CD4-positive, alpha-beta T cell treated with Interleukin-1 beta for 1 hour (primary cell): ENCODE measurements at regions not wholly inside any gene's neighbourhood (a gene's known extent, or its start where the extent isn't known, plus 50 kb on each side); places are given as distances from the start of the nearest gene placed in this dataset.
"Not testable (repeated sequence)": the region's sequence is repeated elsewhere in the genome, so short reads cannot be mapped to it uniquely, and the experiment has no call there.

Experiments used
- DNase-seq, 2 donors: peaks; one replicate each; pipeline ENCODE4 v3.0.0-alpha.2; 2020 to 2022

DNA sequence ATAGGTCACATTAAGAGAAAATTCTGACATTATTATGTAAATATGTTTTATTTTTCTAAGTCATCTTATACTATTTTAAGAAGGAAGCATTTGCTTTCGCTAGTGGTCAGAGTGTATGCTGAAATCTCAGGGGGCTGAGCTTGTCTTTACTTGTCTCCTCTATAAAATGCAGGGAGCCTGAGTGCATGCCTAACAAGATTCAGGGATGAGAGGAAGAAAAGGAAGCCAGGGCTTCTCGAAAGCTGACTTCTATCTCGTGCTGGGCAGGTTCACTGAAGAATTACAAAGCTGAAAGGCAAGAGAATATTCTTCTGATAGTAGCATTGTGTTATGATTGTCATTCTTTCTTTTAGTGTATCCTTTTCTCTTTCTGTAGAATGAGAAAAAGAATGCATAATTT, 467.4 kb downstream of the SOX11 start:
- DNase-seq = no peak

DNA sequence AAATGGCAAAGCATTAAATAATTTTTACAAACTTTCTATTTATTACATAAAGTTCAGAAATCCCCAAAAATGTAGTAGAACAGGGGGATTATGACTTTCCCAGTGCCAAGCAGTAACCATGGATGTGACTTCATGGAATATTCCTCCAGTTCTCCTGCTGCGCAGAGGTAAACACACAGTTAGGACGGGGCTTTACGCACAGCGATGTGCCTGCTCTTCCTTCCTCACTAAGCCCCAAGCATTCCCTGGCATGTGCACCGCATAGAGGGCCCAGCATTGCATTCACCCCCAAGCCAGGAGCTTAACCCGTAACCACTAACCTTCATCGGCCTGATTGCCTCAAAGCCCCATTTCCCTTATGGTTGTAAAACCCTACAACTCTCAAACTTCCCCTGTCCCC, 471.7 kb downstream of the SOX11 start:
- DNase-seq = no peak

DNA sequence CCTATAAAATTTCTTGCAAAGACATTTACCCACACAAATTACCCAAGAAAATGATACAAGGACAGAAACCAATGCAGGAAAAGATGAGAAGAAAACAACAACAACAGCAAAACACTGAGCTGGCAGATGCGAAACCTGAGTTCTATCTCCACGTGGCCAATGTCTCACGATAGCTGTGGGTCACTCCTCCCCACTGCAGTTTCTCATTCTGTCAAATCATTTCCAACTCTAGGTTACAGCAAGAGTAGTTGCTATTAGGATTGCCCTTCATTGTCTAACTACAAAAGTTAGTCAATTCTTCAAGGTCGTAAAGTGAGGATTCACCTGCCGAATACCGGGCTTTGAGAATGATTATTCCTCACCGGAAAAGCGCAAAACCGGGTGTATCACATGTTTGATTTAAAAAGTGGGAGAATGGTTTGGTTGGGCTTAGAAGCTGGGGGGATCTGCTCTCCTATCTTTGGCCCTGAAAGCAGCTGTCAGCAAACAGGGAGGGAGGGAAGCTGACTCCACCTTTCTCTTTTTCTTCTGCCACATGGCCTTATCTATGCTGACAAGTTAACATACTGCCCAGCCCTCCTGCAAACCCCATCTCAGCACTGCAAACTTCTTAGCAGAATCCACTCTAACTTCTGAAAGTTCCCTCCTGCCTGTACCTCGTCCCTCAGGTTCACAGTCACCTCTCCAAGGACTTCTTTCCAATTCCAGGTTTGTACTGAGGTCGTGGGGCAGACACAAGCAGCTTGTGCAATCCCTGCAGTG, 473.0 kb downstream of the SOX11 start:
- DNase-seq = no peak

DNA sequence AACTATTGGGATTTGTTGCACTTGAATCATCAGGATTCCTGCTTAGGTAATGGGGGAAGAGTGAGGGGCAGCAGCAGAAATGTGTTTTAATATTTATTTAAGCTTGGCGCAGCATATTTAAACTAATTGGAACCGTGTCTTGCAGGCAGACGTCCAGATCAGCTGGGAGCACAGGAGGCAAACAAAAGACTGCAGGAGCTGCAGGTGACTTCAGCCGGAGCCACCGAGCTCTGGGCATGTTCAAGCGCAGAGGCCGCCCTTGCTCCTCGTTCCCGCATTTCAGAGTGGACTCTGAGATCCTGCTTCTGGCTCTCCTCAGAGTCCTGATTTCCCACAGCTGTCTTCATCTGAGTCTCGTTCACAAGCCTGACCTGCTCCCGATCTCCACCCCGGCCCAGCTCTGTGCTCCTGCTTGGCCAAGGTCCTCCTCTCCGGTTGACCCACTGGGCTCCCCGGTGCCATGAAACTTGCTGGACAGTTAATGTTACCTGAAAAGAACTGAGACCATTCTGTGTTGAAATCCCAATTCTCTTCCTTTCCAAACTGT, 475.5 kb downstream of the SOX11 start:
- DNase-seq = no peak

DNA sequence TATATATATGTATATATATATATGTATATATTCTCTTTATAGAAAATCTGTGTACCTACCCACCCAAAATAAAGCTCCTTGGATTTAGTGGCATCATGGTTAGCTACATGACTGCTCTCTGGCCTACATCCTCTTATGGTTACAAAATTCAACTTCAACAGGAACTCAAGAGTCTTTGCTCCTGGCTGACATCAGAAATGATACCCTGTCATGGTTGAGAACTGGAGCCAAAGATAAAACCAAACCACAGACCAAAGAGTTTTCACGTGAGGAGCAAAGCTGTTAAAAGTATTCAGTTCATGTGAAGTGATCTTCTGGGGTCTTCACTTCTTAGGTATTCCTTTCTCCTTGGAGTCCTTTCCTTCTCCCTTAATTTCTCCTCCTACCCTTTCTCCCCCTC, 476.3 kb downstream of the SOX11 start:
- DNase-seq = no peak

DNA sequence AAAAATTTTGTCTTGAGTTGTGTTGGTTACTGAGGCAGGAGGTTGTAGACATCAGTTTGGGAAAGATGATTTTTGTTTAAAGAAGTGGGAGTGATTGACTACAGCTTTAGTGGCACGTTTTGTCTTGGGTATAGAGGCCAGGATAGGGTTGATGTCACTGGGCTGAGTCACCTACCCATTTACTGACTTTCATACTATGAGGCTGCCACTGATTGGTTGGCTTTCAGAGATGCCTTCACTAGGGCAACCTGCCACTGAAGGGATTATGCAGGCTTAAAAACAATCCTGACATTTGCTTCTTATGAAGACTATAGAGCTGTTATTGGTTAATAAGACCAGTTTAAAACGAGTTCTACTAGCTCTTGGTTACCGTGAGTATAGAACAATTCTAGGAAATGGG, 479.1 kb downstream of the SOX11 start:
- no peak for DNase-seq

DNA sequence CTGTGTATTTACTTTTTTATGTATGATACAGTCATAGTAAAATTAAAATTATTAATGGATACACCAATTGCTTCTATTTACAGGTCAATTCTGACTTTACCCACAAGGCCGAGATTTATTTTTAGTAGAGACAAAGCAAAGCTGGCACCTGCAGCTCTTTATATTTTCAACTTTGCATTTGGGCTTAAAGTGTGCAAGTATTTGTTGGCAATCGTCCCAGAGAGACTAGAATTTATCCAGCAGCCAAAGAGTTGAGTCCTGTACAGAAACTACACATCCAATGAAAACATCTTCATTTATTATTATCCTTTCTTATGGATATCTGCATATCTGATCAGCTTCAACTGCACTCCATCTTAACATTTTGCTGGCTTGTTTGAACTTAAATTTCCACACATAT, 485.6 kb downstream of the SOX11 start:
- DNase-seq = no peak

DNA sequence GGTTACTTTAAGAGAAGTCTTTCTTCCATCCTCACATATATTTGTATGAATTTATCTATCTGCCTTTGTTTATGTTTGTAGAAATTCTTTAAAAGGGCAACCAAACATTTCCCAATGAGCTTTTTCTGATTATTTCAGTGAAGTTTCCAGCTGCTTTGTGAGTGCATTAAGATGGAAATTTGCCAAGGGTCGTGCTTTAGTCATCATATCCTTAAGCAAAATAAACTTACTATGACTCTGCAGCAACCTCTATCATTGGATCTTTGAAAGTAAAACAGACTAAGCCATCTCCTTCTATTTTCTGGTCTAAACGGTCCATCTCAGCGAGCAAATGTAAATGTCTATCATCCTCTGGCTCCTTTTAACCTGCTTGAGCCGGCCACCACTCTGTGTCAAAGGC, 489.3 kb downstream of the SOX11 start:
- DNase-seq = no peak

DNA sequence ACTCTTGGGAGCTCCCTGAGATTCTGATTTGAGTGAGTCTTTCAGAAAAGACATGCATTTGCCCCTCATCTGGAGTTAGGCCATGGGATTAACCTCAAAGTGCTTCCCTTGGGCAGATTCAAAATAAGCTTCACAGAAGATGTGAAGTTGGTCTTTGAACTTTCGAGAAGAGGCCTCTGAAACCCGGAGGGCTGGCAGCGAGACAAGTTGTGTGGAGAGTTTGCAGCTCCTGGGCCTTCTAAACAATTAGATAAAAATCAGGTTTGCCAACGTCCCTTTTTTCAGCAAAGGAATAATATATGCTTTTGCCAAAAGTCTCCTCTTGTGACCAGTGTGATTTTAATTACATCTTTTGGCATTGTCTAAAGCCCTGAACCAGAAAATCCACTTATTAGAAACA, 489.7 kb downstream of the SOX11 start:
- DNase-seq = no peak

DNA sequence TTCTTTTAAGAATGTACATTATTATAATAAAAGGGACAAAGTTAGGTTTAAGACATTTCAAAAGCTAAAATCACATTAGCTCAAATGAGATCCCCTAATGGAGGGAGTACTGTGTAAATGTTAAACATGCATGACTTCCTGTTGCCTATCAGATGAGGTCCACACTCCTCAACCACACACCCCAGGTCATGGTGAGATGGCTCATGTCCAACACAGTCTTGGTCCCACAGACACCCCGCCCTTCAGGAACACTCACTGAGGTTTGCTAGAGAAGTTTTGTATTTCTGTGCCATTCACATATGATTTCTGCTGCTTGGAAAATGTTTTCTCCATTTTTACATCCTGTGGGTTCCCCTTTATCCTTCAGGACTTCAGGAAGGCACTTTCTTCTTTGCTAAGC, 491.0 kb downstream of the SOX11 start:
- no peak for DNase-seq

DNA sequence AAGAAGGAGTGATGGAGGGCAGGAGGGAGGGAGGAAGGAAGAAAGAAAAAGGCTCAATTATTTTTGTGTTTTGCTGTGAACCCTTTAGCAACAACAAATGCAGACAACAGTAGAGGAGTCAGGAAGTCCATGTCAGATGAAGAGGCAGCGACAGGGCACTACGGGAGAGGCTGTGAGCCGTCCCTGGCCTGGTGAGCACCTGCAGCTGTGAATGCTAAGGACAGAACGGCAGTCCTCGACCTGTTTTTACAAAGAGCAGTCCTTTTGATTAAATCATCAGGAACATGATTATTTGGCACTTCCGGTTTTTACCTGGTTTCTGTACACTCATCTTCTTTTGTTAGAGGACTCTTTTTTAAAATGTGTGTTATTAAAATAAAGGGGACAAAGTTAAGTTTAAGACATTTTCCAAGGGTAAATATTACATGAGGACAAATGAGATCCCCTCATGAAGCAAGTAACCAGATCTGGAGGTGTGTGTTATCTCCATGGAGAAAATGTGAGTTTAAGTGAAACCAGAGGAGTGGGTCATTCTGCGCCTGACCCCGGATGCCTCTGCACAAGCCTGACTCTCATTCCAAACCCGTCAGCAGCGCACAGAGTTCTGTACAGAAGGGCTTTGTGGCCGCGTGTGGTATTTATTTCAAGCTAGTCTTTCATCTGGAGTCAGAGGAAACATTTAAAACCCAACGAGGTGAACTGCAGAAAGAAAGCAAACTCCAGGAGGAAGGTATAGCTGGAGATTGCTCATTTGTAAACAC, 492.5 kb downstream of the SOX11 start:
- no peak for DNase-seq

DNA sequence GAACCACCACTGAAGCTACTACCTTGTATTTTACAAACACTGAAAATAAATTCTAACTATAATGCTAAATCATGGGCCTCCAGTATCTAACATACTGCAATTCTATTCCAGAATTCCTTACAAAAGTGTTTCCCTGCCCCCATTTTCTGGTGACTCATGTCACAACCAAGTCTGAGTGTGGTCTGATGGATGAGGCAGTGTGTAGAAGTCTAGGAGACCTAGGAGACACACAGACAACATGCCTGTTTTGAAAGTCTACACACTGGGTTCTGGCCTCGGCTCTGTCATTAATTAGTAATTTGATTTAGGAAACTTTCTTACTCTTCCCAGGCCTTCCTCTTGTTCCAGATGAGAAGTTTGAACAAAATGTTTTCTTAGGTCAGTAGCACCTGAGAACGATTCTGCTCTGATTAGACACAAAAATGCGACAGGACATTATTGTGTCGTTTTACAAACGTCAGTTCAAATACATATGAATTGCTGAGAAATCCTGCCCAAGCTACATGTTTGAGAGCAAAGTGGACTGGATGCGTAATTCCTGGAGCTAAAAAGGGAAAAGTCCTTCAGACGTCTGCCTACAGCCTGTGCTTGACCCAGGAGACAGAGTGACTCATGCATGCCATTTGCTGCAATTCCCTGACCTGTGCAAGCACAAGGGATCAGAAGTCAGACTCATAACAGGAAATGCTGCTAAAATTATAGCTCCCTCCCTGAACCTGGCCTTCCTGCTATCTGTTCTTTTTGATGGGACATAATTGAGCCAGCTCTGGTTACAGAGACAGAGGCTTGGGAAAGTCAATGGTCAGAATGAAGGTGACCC, 494.4 kb downstream of the SOX11 start:
- DNase-seq = no peak

DNA sequence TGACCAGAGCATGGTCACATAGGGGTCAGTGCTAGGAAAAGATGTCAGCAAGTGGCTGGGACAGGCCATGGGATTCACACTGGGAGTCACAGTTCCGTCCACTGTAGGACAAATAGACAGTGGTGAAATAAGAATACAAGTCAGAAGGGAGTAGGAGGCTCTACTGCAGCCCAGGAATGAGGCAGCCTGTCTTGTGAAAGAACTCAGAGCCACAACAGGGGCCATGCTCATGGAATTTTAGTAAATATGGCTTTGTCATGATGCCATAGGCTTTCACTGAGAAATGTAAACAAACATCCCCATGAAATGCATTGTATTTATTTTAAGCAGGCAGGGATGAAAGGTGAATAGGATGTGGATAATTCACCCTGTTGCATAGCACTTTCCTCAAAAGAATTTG, 504.3 kb downstream of the SOX11 start:
- no peak for DNase-seq

DNA sequence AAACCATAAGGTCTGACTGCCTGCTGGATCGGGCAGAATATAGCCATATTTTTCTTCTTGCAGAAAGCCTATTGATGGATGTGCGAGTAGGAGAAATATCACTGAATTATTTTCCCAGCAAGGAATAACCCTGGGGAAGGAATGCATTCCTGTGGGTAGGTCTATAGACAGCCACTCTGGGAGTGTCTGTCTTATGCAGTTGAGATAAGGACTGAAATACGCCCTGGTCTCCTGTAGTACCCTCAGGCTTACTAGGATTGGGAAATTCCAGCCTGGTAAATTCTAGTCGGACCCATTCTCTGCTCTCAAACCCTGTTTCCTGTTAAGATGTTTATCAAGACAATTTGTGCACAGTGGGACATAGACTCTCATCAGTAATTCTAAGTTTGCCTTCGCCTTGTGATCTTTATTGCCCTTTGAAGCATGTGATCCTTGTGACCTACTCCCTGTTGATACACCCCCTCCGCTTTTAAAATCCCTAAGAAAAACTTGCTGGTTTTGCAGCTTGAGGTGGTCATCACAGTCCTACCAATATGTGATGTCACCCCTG, 506.3 kb downstream of the SOX11 start:
- DNase-seq = not testable (repeated sequence)

DNA sequence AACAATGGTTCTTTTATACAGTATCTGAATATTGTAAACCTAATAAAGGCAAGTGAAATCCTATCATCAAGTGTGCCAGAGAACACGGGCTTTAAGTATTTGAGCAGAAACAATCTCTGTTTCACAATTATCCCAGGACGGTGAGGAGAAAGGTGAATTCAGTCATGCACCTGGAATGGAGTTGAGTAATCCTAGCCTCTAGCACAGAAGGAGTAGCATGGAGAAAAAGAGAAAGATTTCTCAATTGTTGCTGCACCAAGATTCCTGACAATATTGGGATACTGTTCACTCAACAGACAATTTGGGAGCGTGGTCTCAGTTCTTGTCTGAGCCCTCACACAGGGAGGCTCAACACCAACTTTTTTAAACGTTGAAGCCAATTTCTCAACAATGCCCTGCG, 510.6 kb downstream of the SOX11 start:
- no peak for DNase-seq

DNA sequence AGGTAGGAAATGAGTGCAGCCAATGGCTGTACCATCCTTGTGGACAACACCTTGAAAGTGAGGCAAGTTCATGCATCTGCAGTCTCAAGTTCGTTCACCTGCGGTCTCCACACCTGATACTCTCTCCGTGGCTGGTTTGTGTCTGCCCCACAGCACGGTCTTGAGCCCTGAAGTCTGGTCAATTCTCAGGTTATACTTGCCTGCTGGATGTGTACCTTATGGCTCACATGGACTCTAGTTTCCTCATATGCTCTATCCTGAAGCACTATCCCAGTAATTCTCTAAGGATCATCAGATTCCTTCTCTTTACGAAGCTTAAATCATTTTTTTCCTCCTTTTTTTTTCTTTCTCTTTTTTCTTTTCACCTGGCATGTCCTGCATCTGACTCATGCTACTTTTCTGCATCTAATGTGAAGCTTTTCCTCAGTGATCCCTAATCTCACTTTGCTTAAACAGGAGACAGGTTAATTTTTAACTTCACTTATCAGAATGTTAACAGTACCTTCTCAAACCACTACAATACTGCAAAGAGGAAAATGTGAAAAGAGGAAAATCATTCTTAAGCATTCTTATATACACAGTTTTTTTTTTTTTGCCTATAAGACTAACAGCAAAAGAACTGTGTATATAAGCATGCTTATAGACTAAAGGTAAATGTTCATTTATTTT, 511.2 kb downstream of the SOX11 start:
- no peak for DNase-seq

DNA sequence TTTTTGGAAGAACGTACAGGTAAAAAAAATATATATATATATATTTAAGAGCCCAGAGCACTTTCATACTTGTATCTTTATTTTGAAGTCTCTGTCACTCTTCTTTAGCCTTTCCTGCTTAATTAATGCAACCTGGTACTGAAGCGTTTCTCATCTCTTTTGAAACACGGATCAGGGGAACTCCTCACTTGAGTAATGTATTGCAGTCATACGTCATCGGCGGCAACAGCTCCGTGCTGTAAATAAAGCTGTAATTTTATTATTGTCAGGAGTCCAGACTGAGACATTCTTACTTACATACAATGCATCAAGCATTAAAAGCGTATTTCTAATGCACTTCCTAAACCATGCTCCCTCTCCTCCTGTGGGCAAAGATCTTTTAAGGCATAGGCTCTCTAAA, 514.7 kb downstream of the SOX11 start:
- DNase-seq = no peak

DNA sequence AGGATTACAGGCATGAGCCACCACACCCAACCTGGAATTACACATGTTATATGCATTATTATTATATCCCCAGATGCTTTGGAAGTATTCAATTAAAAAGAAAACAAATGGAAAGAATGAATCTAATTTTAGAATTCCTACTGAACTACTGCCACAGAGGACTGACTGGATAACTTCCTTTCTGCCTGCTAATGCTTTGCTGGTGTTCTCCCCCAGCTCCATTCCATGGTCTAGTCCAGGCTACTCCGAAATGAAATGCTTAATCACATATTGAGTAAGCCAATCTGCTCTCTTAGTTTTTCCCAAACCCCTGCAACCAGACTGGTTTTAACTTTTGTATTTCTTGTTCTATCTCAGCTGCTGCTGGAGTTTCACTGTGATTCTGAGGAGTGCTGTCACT, 519.1 kb downstream of the SOX11 start:
- no peak for DNase-seq

DNA sequence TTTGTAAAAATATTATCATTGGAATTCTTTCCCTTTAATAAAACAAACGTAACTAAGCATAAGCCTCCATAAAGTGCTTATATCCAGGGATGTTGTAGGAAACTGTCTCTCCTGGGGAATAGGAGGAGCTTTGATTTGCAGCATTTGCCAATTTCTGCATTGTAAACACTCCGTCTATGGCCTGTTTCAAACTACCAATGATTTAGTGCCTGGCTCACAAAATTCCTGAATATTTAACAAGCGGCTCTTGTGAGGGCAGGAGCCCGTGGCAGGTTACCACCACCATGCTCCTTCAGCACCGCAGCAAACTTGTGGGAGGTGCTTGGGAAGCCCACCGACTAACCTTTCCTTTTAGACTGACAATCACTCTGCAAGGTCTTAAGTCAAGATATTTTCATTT, 520.3 kb downstream of the SOX11 start:
- no peak for DNase-seq

DNA sequence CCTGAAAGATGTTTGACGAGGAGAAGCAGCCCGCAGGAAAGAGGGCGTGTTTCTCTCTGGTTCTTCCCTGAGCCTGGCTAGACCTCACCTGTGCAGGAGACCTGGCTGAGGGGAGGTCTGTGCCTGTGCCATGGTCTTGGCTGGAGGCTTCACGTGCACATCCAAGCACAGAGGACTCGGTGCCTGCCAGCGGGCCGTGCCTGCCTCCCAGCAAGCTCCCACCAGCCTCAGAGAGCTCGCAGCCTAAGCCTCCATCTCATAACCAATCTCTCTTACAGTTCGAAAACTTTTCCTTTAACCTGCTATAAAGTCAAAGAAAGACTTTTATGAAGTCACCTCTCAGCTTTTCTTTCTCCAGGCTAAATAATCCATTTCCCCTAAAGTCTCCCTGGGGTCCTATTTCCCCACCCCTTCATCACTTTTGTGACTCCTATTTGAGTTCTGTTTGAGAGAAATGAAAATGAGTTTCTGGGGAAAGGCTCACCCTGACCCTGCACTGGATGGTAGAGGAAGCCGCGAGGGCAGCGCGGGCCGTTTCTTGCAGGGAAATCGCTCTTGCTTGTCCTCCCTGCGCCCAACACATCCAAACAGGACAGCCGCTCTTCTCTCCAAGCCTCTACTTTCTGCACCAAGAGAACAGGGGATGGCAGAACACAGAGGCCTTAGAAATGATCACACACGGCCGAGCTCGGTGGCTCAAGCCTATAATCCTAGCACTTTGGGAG, 521.0 kb downstream of the SOX11 start:
- DNase-seq = no peak

DNA sequence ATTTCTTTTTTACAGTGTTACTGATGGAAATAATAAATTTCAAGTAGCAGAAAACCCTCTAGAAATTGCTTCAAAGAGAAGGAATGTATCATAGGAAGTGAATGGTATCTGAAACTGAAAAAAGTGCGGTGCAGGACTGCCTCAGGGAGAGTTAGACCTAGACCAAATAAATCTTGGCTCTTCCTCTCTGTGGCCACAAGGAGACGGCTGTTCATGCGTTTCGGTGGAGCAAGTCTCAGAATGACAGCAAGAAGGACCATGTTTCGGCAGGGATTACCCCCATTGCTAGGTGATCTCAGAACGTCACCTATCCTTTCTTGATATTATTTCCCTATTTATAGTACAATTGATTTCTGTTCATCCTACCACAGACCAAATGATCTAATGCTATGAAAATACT, 522.3 kb downstream of the SOX11 start:
- no peak for DNase-seq

DNA sequence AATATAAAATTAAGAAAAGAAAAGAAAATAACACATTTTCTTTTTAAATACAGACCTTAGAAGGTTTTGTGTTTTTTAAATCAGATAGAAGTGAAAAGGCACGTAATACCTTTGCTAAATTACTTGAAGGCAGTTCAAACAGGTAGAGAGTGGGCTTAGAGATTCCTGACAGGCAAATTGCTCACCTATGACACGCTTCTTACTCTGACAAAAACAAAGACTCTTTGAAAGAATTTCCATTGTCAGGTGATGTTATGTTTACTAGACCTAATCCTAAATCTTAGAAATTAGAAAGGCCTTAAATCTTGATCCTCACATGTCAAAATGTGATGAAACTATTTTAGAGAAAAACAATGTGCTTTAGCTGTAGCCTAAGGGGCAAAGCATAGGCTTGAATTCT, 522.9 kb downstream of the SOX11 start:
- DNase-seq = no peak
